Hematopoietic multipotent progenitor cell treated with erythropoietin and hydrocortisone succinate and interleukin-3 and kit ligand, for 17 days (in vitro differentiated cells): ENCODE measurements at regions not wholly inside any gene's neighbourhood (a gene's known extent, or its start where the extent isn't known, plus 50 kb on each side); places are given as distances from the start of the nearest gene placed in this dataset.
"Not testable (repeated sequence)": the region's sequence is repeated elsewhere in the genome, so short reads cannot be mapped to it uniquely, and the experiment has no call there.

Experiments used
- DNase-seq: peaks from one replicate; pipeline ENCODE4 v3.0.0-alpha.2; 2015; ENCODE audit warnings: low spot score

DNA sequence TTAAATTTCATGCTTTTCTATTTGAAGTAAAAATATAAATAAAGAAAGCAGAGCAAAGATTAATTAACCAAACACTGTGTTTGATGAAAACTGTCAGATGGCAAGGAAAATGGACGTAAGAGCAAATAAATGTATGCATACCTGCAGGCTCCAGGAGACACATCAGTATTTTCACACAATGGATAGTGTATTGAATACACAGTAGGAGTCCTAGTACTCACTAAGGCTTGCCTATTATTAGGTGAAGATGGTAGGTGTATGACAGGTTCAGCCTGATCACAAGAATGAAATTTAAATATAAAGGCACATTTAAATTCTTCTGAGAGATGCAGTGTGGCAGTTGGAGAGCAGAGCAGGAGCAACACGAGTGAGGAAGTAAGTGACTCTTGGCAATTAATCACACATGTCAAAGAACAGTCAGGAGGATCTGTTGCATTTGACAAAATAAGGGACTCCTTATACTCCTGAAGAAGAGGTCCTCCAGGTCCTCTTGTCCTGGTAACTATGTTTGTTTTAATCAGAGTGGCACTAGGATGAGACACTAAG lies 106.0 kb upstream of the NDST4 start:
- no peak for DNase-seq

DNA sequence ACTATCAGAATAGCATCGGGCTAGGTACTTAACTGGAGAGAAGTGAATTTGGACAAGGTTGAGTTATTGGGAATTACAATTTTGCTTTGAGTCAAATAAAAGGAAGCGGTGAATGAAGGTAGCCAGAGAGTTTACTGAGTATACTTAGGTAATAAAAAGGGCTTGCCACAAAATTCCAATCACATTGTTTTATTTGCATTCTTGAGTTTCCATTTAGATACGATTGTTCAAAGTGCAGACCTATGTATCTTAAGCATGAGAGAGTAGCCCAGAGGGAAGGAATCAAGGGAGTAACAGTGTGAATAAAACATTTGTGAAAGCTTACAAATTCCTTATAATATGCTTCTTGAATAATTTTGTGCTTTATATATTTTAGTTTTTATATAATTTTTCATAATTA lies 102.5 kb upstream of the NDST4 start:
- DNase-seq, result no peak

DNA sequence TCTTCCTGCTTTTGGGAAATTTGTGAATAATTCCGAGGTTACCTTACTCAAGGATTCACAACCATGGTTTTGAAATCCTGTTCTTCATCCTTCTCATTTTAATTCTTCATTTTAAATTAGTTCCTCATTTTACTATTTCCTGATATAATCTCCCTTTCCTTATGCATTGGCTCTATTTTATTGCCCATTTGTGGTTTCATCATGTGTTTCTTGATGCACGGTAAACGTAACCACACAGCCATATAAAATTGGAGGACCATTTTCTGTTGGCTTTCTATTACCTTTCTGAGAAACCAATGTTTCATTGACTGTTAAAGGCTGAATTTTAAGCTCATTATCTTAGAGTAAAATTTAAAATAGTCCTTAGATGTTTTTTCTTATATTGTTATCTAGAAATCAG lies 100.3 kb upstream of the NDST4 start:
- DNase-seq, result no peak

DNA sequence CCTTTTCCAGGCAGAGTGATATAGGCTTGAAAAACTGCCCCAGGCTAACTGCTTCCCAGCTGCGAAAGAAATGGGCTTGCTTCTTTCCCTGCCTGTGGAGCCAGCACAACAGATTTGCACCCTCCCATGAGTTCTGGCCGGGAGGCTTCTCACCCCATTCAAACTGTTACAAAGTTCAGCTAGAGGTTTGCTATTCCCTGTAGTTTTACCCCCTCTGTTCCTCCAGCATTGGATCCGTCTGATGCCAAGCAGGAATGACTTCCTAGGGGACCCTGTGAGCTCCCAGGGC lies 87.6 kb upstream of the NDST4 start:
- no peak for DNase-seq

GRCh38 chr4:115200201-115201041 lies 87.0 kb upstream of the NDST4 start:
- DNase-seq, result not testable (repeated sequence)

- not testable (repeated sequence) for DNase-seq
Observed at GRCh38 chr4:115194612-115195011, 81.2 kb upstream of the NDST4 start.

DNA sequence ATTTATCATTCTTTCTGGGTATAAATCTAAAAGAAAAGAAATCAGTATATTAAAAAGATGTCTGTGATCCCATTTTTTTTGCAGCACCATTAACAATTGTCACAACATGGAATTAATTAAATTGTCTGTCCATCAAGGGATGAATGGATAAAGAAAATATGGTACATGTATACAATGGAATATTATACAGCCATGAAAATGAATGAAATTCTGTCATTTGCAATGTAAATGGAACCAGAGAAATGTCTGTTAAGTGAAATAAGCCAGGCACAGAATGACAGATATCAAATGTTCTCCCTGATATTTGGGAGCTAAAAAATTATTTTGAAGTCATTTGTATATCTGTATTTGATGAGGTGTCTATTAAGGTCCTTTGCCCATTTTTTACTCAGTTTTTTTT lies 77.1 kb upstream of the NDST4 start:
- no peak for DNase-seq

- no peak for DNase-seq
Observed at GRCh38 chr4:115187136-115187535, 73.7 kb upstream of the NDST4 start.

DNA sequence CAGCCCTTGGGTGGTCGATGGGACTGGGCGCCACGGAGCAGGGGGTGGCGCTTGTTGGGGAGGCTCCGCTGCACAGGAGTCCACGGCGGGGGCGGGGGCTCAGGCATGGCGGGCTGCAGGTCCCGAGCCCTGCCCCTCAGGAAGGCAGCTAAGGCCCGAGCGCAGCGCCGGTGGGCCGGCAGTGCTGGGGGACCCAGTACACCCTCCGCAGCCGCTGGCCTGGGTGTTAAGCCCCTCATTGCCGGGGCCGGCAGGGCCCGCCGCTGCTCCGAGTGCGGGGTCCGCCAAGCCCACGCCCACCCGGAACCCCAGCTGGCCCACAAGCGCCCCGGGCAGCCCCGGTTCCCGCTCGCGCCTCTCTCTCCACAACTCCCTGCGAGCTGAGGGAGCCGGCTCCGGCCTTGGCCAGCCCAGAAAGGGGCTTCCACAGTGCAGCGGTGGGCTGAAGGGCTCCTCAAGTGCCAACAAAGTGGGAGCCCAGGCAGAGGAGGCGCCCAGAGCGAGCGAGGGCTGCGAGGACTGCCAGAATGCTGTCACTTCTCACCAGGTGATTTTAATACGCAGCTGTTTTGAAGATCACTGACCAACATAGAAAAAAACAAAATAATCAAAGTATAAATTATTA lies 66.1 kb upstream of the NDST4 start:
- not testable (repeated sequence) for DNase-seq

GRCh38 chr4:115178687-115179086 lies 65.3 kb upstream of the NDST4 start:
- DNase-seq, result not testable (repeated sequence)

DNA sequence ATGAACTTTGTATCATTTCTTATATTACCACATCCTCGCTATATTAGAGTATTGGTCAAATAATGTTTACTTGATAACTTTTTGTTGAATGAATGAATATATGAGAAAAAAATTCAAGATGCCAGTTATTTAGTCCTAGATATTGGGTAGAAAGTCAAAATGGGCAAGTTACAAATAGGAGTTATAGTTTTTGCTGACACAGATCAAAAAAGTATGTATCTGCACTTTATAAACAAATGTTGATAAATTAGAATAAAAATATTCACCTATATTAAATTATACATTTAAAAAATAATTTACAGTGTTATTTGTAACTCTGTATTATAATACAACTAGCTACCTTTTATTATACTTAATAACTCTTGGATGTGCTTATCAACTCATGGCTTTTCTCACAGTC lies 57.8 kb upstream of the NDST4 start:
- no peak for DNase-seq

DNA sequence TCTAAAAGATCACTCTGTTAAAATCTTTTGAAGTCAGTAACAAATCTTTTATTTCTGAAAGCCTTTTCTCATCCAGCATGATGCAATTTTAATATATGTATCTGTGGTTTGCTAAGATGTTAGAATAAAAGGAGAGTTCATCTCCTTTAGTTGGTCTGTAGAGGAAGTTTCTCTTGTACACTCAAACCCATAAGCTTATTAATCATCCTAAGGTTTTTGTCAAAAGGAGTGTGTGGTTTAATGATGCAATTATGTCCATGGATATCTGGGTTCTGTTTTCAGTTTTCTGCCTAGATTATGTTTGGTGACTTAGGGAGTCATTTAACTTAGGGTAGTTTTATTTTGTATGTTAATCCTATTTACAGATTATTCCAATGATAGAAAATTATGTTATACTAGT lies 52.1 kb upstream of the NDST4 start:
- DNase-seq, result no peak
